KMS-11 (cell line): ENCODE measurements at regions not wholly inside any gene's neighbourhood (a gene's known extent, or its start where the extent isn't known, plus 50 kb on each side); places are given as distances from the start of the nearest gene placed in this dataset.

Source experiments
- H2AFZ ChIP-seq: fragments of 200-600 bp; sonication (generic); 2 replicates; pipeline ENCODE4 v1.6.1; 2016; ENCODE audit warnings: antibody characterized with exemption, mixed run types, low read depth
- H3K27ac ChIP-seq: fragments of 200-600 bp; sonication (generic); 2 replicates; pipeline ENCODE4 v1.6.1; 2016; ENCODE audit warnings: mild to moderate bottlenecking, mixed run types
- H3K27me3 ChIP-seq: fragments of 200-600 bp; sonication (generic); 2 replicates; pipeline ENCODE4 v1.6.1; 2017; ENCODE audit warnings: mild to moderate bottlenecking, low read depth, mixed run types, moderate library complexity; ENCODE audit not compliant: insufficient read depth
- H3K36me3 ChIP-seq: fragments of 200-600 bp; sonication (generic); 2 replicates; pipeline ENCODE4 v1.6.1; 2017; ENCODE audit warnings: mild to moderate bottlenecking, mixed run types; ENCODE audit not compliant: insufficient read depth
- H3K4me1 ChIP-seq: fragments of 200-600 bp; sonication (generic); 2 replicates; pipeline ENCODE4 v1.6.1; 2016; ENCODE audit warnings: mild to moderate bottlenecking, low read depth, mixed run types; ENCODE audit not compliant: poor library complexity, severe bottlenecking
- H3K4me2 ChIP-seq: fragments of 200-600 bp; sonication (generic); 2 replicates; pipeline ENCODE4 v1.7.0; 2016; ENCODE audit warnings: mild to moderate bottlenecking, mixed run types
- H3K4me3 ChIP-seq: fragments of 200-600 bp; sonication (generic); IDR thresholded peaks from 2 replicates; pipeline ENCODE4 v1.6.1; 2017; ENCODE audit warnings: low read depth, low read length, mixed read lengths; ENCODE audit not compliant: insufficient read depth
- H3K79me2 ChIP-seq: fragments of 200-600 bp; sonication (generic); 2 replicates; pipeline ENCODE4 v1.6.1; 2016; ENCODE audit warnings: low read depth, mixed run types; ENCODE audit not compliant: insufficient read depth
- H3K9ac ChIP-seq: fragments of 200-600 bp; sonication (generic); 2 replicates; pipeline ENCODE4 v1.6.1; 2016; ENCODE audit warnings: mild to moderate bottlenecking, mixed run types
- H4K20me1 ChIP-seq: fragments of 200-600 bp; sonication (generic); 2 replicates; pipeline ENCODE4 v1.6.1; 2016; ENCODE audit warnings: mild to moderate bottlenecking, mixed run types; ENCODE audit not compliant: insufficient read depth
- CTCF ChIP-seq: fragments of 200-600 bp; sonication (generic); conservative IDR thresholded peaks from 2 replicates; pipeline ENCODE4 v1.6.1; 2017; ENCODE audit warnings: low read depth, mild to moderate bottlenecking, antibody characterized with exemption, low read length, moderate library complexity, mixed read lengths

DNA sequence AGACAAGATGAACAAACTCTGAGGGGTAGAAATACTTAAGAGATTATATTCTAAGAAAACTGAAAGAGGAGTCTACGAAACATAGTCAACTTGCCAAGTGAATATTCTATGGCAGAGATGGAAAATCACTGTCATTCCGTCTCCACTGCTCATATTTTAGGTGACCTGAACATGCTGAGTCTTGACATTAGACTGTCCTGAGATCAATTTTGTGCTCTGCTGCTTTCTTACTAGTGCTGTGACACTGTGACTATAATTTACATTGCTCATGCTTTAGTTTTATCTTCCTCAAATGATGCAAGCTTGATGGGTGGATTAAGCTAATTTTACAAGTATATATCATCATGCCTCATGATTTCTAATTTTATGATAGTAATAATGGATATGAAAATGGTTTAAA, 228.2 kb upstream of the LRFN5 start:
- Histone ChIP-seq H3K36me3 (no peaks in the 10 kb centered on the region), H3K27ac (no peak overlapping the region), H3K4me1 (no peaks in the 10 kb centered on the region), H3K27me3 (no peaks in the 10 kb centered on the region), H3K4me2 (no peak overlapping the region), H4K20me1 (no peaks in the 10 kb centered on the region), H3K79me2 (no peaks in the 10 kb centered on the region), H3K4me3 (no peak overlapping the region), H2AFZ (no peak overlapping the region), H3K9ac (no peak overlapping the region)
- no peak for TF ChIP-seq CTCF

DNA sequence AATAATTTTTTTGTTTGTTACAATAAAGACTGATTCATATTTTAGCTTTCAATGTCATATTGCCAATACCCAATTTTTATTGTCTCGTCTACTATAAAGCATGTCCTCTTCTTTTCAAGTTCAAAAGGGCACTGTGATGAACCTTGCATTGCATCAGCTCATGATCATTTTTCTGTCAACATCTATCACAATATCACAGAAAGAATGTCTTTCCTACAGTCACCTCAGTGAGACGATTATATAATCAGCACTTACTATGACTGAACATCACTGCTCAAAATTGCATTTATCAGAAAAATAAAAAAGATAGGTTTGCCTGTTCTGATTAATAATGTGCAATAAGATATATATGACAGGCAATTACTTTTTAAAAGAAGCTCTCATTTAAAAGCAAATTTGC, 228.7 kb upstream of the LRFN5 start:
- Histone ChIP-seq H3K27ac (no peak overlapping the region), H4K20me1 (no peaks in the 10 kb centered on the region), H3K36me3 (no peaks in the 10 kb centered on the region), H2AFZ (no peak overlapping the region), H3K4me2 (no peak overlapping the region), H3K4me3 (no peak overlapping the region), H3K27me3 (no peaks in the 10 kb centered on the region), H3K4me1 (no peaks in the 10 kb centered on the region), H3K9ac (no peak overlapping the region), H3K79me2 (no peaks in the 10 kb centered on the region)
- no peak for TF ChIP-seq CTCF

- no peaks in the 10 kb centered on the region for H4K20me1 ChIP-seq
- no peaks in the 10 kb centered on the region for H3K27me3 ChIP-seq
- no peaks in the 10 kb centered on the region for H3K79me2 ChIP-seq
- H3K4me3 ChIP-seq: no peak overlapping the region
- no peak overlapping the region for H3K9ac ChIP-seq
- no peak overlapping the region for H3K27ac ChIP-seq
- no peak overlapping the region for H3K4me2 ChIP-seq
- H3K36me3 ChIP-seq: no peaks in the 10 kb centered on the region
- no peaks in the 10 kb centered on the region for H3K4me1 ChIP-seq
- no peak overlapping the region for H2AFZ ChIP-seq
- no peak for TF ChIP-seq CTCF
These were observed 232.6 kb upstream of the LRFN5 start for GRCh38 chr14:41374092-41374491.

DNA sequence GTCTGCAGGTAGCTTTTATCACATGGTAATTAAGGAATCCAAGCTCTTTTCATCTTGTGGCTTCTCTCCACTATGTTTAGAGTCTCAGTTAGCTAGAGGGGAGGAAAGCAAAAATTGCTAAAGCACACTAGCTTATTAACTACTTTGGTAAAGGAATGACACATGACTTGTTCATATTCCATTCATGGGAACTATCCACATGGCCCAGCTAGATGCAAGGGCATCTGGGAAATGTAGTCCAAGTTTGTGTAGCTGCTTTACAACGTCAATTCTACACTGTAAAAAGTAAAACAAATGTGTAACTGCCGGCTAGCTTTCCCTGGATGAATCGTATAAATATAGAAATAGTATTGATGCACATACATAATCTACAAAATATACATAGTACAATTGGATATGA, 244.5 kb upstream of the LRFN5 start:
- H4K20me1 ChIP-seq: no peaks in the 10 kb centered on the region
- H3K27me3 ChIP-seq: no peaks in the 10 kb centered on the region
- no peak overlapping the region for H3K9ac ChIP-seq
- H2AFZ ChIP-seq: no peak overlapping the region
- H3K79me2 ChIP-seq: no peaks in the 10 kb centered on the region
- no peaks in the 10 kb centered on the region for H3K36me3 ChIP-seq
- no peak overlapping the region for H3K27ac ChIP-seq
- H3K4me1 ChIP-seq: no peaks in the 10 kb centered on the region
- TF ChIP-seq CTCF: no peak
- no peak overlapping the region for H3K4me2 ChIP-seq
- no peak overlapping the region for H3K4me3 ChIP-seq

DNA sequence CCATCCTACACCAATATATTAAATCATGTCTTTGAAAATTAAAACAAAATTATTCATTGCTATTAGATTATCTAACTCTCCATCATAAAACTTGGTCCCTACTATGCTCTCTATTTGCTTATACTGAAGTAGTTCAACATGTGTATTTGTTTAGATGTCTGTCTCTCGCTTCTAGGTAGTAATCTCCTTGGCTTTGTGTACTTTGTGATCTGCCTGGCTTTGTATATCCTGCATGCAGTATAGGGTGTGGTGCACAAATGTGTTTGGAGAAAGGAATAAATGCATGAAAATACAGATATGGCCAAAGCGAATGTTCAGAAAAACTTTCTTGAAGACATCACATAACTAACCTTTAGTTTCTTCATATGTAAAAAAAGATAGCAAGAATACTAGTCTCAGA, 246.6 kb upstream of the LRFN5 start:
- no peak for TF ChIP-seq CTCF

More for the DNA sequence above, 246.6 kb upstream of the LRFN5 start:
- H3K36me3 ChIP-seq: no peaks in the 10 kb centered on the region
- no peak overlapping the region for H3K27ac ChIP-seq
- H3K4me1 ChIP-seq: no peaks in the 10 kb centered on the region
- H2AFZ ChIP-seq: no peak overlapping the region
- no peak overlapping the region for H3K4me3 ChIP-seq
- H3K4me2 ChIP-seq: no peak overlapping the region
- no peak overlapping the region for H3K9ac ChIP-seq
- no peaks in the 10 kb centered on the region for H3K79me2 ChIP-seq
- no peaks in the 10 kb centered on the region for H4K20me1 ChIP-seq
- H3K27me3 ChIP-seq: no peaks in the 10 kb centered on the region
